ENCODE measurements at regions not wholly inside any gene's neighbourhood (a gene's known extent, or its start where the extent isn't known, plus 50 kb on each side); places are given as distances from the start of the nearest gene placed in this dataset.

DNA sequence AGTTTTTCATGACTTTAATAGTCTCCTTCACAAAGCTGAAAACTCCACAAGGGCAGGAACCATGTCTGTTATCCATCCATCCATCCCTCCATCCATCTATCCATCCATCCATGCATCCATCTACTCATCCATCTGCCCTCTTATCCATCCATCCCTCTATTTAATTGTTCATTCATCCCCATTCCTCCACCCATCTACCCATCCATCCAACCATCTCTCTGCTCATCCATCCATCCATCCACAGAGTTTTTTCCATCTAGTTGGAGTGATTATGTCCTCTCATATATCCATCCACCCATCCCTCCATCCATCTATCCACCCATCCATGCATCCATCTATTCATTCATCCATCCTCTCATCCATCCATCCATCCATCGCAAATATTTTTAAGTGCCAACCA, 237.9 kb downstream of the EMX2 start:
- H3K27me3 Mint-ChIP-seq (ENCODE audit: insufficient read depth, low read depth, poor library complexity), result peaks cover 8% of the 10 kb centered on the region
- DNase-seq (ENCODE audit: low spot score), result no peak
- Histone ChIP-seq H3K79me2 (replicated peaks; ENCODE audit: insufficient read depth) (no peaks in the 10 kb centered on the region), H3K27me3 (ENCODE audit: insufficient read depth) (no peaks in the 10 kb centered on the region), H3K4me3 (no peak overlapping the region), H3K9me2 (ENCODE audit: insufficient read depth) (peaks cover 22% of the 10 kb centered on the region; the same call in 1 of the 2 replicates), H4K20me1 (replicated peaks; ENCODE audit: insufficient read depth) (no peaks in the 10 kb centered on the region; the same call in 1 of the 2 replicates), H3K36me3 (ENCODE audit: insufficient read depth) (no peaks in the 10 kb centered on the region), H2AFZ (no peak overlapping the region), H3K4me1 (ENCODE audit: insufficient read depth) (no peaks in the 10 kb centered on the region), H3K27ac (ENCODE audit: low read depth) (no peak overlapping the region), H3K4me2 (no peak overlapping the region), H3F3A (replicated peaks; ENCODE audit: low read depth) (no peaks in the 10 kb centered on the region)
- TF ChIP-seq CREB1 (CRISPR knock-in tag; IDR thresholded peaks at IDR 0.05; ENCODE audit: low read depth) (no peak), EZH2 (IDR thresholded peaks at IDR 0.05; ENCODE audit: low read depth, unreplicated experiment) (no peak), JUNB (IDR thresholded peaks at IDR 0.05; ENCODE audit: unreplicated experiment) (no peak), ZNF114 (CRISPR knock-in tag; IDR thresholded peaks at IDR 0.05) (no peak), EZH2phosphoT487 (IDR thresholded peaks at IDR 0.05; ENCODE audit: unreplicated experiment) (no peak)
- peaks cover 7% of the 10 kb centered on the region; the same call in 2 of the 3 replicates for H3K4me1 Mint-ChIP-seq
- no peak overlapping the region for H3K4me3 Mint-ChIP-seq
- no peaks in the 10 kb centered on the region for H3K9me3 Mint-ChIP-seq
- ATAC-seq, result no peak
- H3K36me3 Mint-ChIP-seq (ENCODE audit: low read depth), result no peaks in the 10 kb centered on the region
- no peak overlapping the region for H3K27ac Mint-ChIP-seq

- Histone ChIP-seq H3K4me2 (no peak overlapping the region), H3K4me1 (ENCODE audit: insufficient read depth) (no peaks in the 10 kb centered on the region), H3K79me2 (replicated peaks; ENCODE audit: insufficient read depth) (no peaks in the 10 kb centered on the region), H4K20me1 (replicated peaks; ENCODE audit: insufficient read depth) (no peaks in the 10 kb centered on the region; the same call in 1 of the 2 replicates), H3K27me3 (ENCODE audit: insufficient read depth) (no peaks in the 10 kb centered on the region), H3K4me3 (no peak overlapping the region), H3F3A (replicated peaks; ENCODE audit: low read depth) (no peaks in the 10 kb centered on the region), H2AFZ (0 out of 2 replicates have a peak overlapping the region, but pooled peaks have one; percentile 28), H3K9me2 (ENCODE audit: insufficient read depth) (peaks cover 22% of the 10 kb centered on the region; the same call in 1 of the 2 replicates), H3K27ac (ENCODE audit: low read depth) (no peak overlapping the region), H3K36me3 (ENCODE audit: insufficient read depth) (no peaks in the 10 kb centered on the region)
- H3K36me3 Mint-ChIP-seq (ENCODE audit: low read depth), result no peaks in the 10 kb centered on the region
- no peak overlapping the region for H3K27ac Mint-ChIP-seq
- DNase-seq (ENCODE audit: low spot score) (no peak), ATAC-seq (no peak)
- no peaks in the 10 kb centered on the region for H3K9me3 Mint-ChIP-seq
- TF ChIP-seq POLR2AphosphoS5 (IDR thresholded peaks at IDR 0.05; ENCODE audit: low read depth), result no peak
- TF ChIP-seq REST (IDR thresholded peaks at IDR 0.05; ENCODE audit: unreplicated experiment), result no peak
- TF ChIP-seq JUNB (IDR thresholded peaks at IDR 0.05; ENCODE audit: unreplicated experiment), result no peak
- TF ChIP-seq NANOG (IDR thresholded peaks at IDR 0.05; ENCODE audit: borderline replicate concordance), result no peak
- peaks cover 8% of the 10 kb centered on the region for H3K27me3 Mint-ChIP-seq (ENCODE audit: insufficient read depth, low read depth, poor library complexity)
- H3K4me3 Mint-ChIP-seq, result no peak overlapping the region
- peaks cover 7% of the 10 kb centered on the region; the same call in 2 of the 3 replicates for H3K4me1 Mint-ChIP-seq
These were observed 238.8 kb downstream of the EMX2 start for GRCh38 chr10:117781216-117781831.

All from GM23338 (cell line).